ENCODE measurements at regions not wholly inside any gene's neighbourhood (a gene's known extent, or its start where the extent isn't known, plus 50 kb on each side); places are given as distances from the start of the nearest gene placed in this dataset.

DNA sequence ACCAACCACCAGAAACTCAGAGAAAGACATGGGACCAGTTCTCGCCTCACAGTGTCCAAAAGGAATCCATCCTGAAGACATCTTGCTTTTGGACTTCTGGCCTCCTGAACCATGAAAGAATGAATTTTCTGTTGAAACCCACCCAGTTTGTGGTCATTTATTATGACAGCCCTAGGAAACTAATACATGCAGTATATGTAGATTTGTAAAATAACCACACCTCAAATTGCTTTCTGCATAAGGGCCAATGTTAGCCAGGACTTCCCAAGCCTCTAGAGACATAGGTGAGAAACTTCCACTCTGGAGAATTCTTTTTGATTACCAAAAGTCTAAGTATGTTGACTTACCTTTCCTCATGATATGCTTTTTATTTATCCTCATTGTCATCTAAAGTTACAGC lies 210.5 kb upstream of the SP4 start:
- 43 to 84% methylated on average over 1 of the region's 1 CpG for WGBS, 2 donors
- no peak overlapping the region for H3K4me3 ChIP-seq
- intact Hi-C loops (cut with DNase I), result no loop called here

DNA sequence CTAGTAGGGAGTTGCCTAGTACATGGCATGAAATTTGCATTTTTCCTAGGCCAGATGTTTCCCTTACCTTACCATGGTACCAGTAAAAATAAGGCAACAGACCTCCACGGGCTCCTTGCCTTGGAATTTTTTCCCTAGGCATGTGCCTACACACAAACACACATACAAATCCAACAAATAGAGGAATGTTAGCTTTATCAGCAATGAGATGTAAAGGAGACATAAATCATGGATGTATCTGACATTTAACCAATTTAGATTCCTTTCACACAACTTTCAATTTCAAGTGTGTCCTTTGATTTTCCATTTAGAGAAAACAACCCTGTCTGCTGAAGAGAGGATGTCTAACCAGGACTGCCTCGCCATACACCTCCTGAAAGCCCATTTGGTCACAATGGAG lies 209.7 kb upstream of the SP4 start:
- TF ChIP-seq CTCF (IDR thresholded peaks at IDR 0.05) (no peak), POLR2A (IDR thresholded peaks at IDR 0.05) (no peak), EP300 (IDR thresholded peaks at IDR 0.05) (no peak), POLR2AphosphoS5 (IDR thresholded peaks at IDR 0.05) (no peak)
- intact Hi-C loops (cut with DNase I), result no loop called here
- WGBS, 2 donors, result 79 to 86% methylated on average over 2 of the region's 2 CpGs

More for the DNA sequence above, 210.5 kb upstream of the SP4 start:
- TF ChIP-seq POLR2A (IDR thresholded peaks at IDR 0.05) (no peak), EP300 (IDR thresholded peaks at IDR 0.05) (no peak), CTCF (IDR thresholded peaks at IDR 0.05) (no peak), POLR2AphosphoS5 (IDR thresholded peaks at IDR 0.05) (no peak)
- H3K4me1 ChIP-seq, result no peaks in the 10 kb centered on the region
- no peaks in the 10 kb centered on the region for H3K27me3 ChIP-seq
- no peak overlapping the region for H3K27ac ChIP-seq
- no peaks in the 10 kb centered on the region for H3K36me3 ChIP-seq
- no peak for DNase-seq
- no peaks in the 10 kb centered on the region for H3K9me3 ChIP-seq

DNA sequence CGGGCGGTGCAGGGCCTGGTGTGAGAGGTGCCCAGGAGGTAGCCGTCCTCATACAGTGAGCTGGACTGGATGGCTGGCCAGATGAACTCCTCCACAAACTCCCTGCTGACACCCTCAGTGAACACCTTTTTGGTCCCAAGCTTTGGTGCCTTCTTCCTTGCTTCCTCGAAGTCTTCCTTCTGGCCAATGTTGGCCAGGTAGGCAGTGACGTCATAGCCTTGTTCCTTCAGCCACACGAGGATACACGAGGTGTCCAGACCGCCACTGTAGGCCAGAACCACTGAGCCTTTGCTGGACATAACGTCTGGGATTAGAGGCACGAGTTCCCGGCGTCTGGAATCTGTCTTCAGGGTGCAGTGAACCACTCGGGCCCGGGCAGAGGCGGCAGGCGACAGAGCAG lies 206.8 kb upstream of the SP4 start:
- DNase-seq, result no peak
- Histone ChIP-seq H3K9me3 (no peaks in the 10 kb centered on the region), H3K4me3 (no peak overlapping the region), H3K36me3 (no peaks in the 10 kb centered on the region), H3K27me3 (no peaks in the 10 kb centered on the region), H3K4me1 (no peaks in the 10 kb centered on the region), H3K27ac (no peak overlapping the region)
- WGBS, 2 donors, result 88 to 92% methylated on average over 16 of the region's 16 CpGs
- TF ChIP-seq EP300 (IDR thresholded peaks at IDR 0.05), result no peak
- TF ChIP-seq CTCF (IDR thresholded peaks at IDR 0.05), result no peak
- no peak for TF ChIP-seq POLR2AphosphoS5 (IDR thresholded peaks at IDR 0.05)
- TF ChIP-seq POLR2A (IDR thresholded peaks at IDR 0.05), result no peak
- intact Hi-C loops (cut with DNase I), result no loop called here

More for the DNA sequence above, 209.7 kb upstream of the SP4 start:
- Histone ChIP-seq H3K4me3 (no peak overlapping the region), H3K9me3 (no peaks in the 10 kb centered on the region), H3K27ac (no peak overlapping the region), H3K36me3 (no peaks in the 10 kb centered on the region), H3K4me1 (no peaks in the 10 kb centered on the region), H3K27me3 (no peaks in the 10 kb centered on the region)
- DNase-seq, result no peak

GRCh38 chr7:21238400-21239116 lies 189.3 kb upstream of the SP4 start:
- H3K36me3 ChIP-seq, result no peaks in the 10 kb centered on the region
- TF ChIP-seq EP300 (IDR thresholded peaks at IDR 0.05), result no peak
- no peak for TF ChIP-seq CTCF (IDR thresholded peaks at IDR 0.05)
- no peak for TF ChIP-seq POLR2AphosphoS5 (IDR thresholded peaks at IDR 0.05)
- no peak for TF ChIP-seq POLR2A (IDR thresholded peaks at IDR 0.05)
- intact Hi-C loops (cut with DNase I), result no loop called here
- no peak overlapping the region for H3K27ac ChIP-seq
- no peak for DNase-seq
- WGBS, 2 donors, result 55 to 78% methylated on average over 5 of the region's 5 CpGs
- no peak overlapping the region for H3K4me3 ChIP-seq
- H3K9me3 ChIP-seq, result no peaks in the 10 kb centered on the region
- H3K4me1 ChIP-seq, result no peaks in the 10 kb centered on the region
- no peaks in the 10 kb centered on the region for H3K27me3 ChIP-seq

GRCh38 chr7:21243265-21243664 lies 184.6 kb upstream of the SP4 start:
- intact Hi-C loops (cut with DNase I), result no loop called here
- H3K36me3 ChIP-seq, result no peaks in the 10 kb centered on the region
- peaks cover 0 to 12% (median 0%) of the 10 kb centered on the region in 3 donors for H3K27me3 ChIP-seq
- no peaks in the 10 kb centered on the region for H3K4me1 ChIP-seq
- WGBS, 2 donors, result 62 to 79% methylated on average over 3 of the region's 3 CpGs
- no peaks in the 10 kb centered on the region for H3K9me3 ChIP-seq
- TF ChIP-seq POLR2AphosphoS5 (IDR thresholded peaks at IDR 0.05), result no peak
- TF ChIP-seq POLR2A (IDR thresholded peaks at IDR 0.05), result no peak
- no peak for TF ChIP-seq EP300 (IDR thresholded peaks at IDR 0.05)
- no peak for TF ChIP-seq CTCF (IDR thresholded peaks at IDR 0.05)
- no peak for DNase-seq
- no peak overlapping the region for H3K4me3 ChIP-seq
- H3K27ac ChIP-seq, result no peak overlapping the region

Measured in sigmoid colon (tissue), 6 donors.